ACC112 (cell line): ENCODE measurements at regions not wholly inside any gene's neighbourhood (a gene's known extent, or its start where the extent isn't known, plus 50 kb on each side); places are given as distances from the start of the nearest gene placed in this dataset.

Experiments used
- H2AFZ ChIP-seq: fragments of 200-600 bp; sonication (generic); one replicate; pipeline ENCODE4 v1.6.0; 2017; ENCODE audit warnings: antibody characterized with exemption, low read length; ENCODE audit not compliant: unreplicated experiment
- H3K27ac ChIP-seq: fragments of 200-600 bp; sonication (generic); 2 replicates; pipeline ENCODE4 v1.5.1; 2014; ENCODE audit warnings: low read depth, mild to moderate bottlenecking, antibody characterized with exemption, low read length, moderate library complexity
- H3K27me3 ChIP-seq: fragments of 200-600 bp; sonication (generic); 2 replicates; pipeline ENCODE4 v1.6.1; 2014; ENCODE audit warnings: mild to moderate bottlenecking, antibody characterized with exemption, low read length, moderate library complexity, mixed read lengths; ENCODE audit not compliant: insufficient read depth
- H3K36me3 ChIP-seq: fragments of 200-600 bp; sonication (generic); 2 replicates; pipeline ENCODE4 v1.6.1; 2016; ENCODE audit warnings: mild to moderate bottlenecking, antibody characterized with exemption, low read length, moderate library complexity, mixed read lengths; ENCODE audit not compliant: insufficient read depth
- H3K4me1 ChIP-seq: fragments of 200-600 bp; sonication (generic); one replicate; pipeline ENCODE4 v1.6.1; 2016; ENCODE audit warnings: low read length, mixed read lengths; ENCODE audit not compliant: insufficient read depth, unreplicated experiment, control insufficient read depth
- H3K4me3 ChIP-seq: fragments of 200-600 bp; sonication (generic); 2 replicates; pipeline ENCODE4 v1.5.1; 2014; ENCODE audit warnings: mild to moderate bottlenecking, low read depth, low read length
- H3K79me2 ChIP-seq: fragments of 200-600 bp; sonication (generic); one replicate; pipeline ENCODE4 v1.6.0; 2016; ENCODE audit warnings: low read length; ENCODE audit not compliant: control insufficient read depth, unreplicated experiment, insufficient read depth

- peaks cover 20% of the 10 kb centered on the region for H3K4me1 ChIP-seq
- H3K79me2 ChIP-seq, result no peaks in the 10 kb centered on the region
- no peak overlapping the region for H3K4me3 ChIP-seq
- no peaks in the 10 kb centered on the region for H3K36me3 ChIP-seq
- H2AFZ ChIP-seq, result no peak overlapping the region
- H3K27me3 ChIP-seq, result peaks cover 20% of the 10 kb centered on the region
- H3K27ac ChIP-seq, result no peak overlapping the region
These were observed 83.5 kb upstream of the THY1 start for GRCh38 chr11:119506436-119506835.

- H3K4me3 ChIP-seq, result no peak overlapping the region
- no peak overlapping the region for H2AFZ ChIP-seq
These were observed 82.9 kb upstream of the THY1 start for GRCh38 chr11:119505861-119506260.

GRCh38 chr11:119505071-119505470 is 82.1 kb upstream of the THY1 start:
- Histone ChIP-seq H3K36me3 (no peaks in the 10 kb centered on the region), H3K4me1 (peaks cover 12% of the 10 kb centered on the region), H2AFZ (no peak overlapping the region), H3K27me3 (peaks cover 31% of the 10 kb centered on the region), H3K4me3 (no peak overlapping the region), H3K27ac (no peak overlapping the region), H3K79me2 (no peaks in the 10 kb centered on the region)

More at GRCh38 chr11:119505861-119506260, 82.9 kb upstream of the THY1 start:
- Histone ChIP-seq H3K27me3 (peaks cover 24% of the 10 kb centered on the region), H3K4me1 (peaks cover 19% of the 10 kb centered on the region), H3K79me2 (no peaks in the 10 kb centered on the region), H3K36me3 (no peaks in the 10 kb centered on the region), H3K27ac (no peak overlapping the region)

GRCh38 chr11:119504371-119504770 is 81.4 kb upstream of the THY1 start:
- Histone ChIP-seq H2AFZ (no peak overlapping the region), H3K79me2 (no peaks in the 10 kb centered on the region), H3K4me1 (peaks cover 5% of the 10 kb centered on the region), H3K4me3 (no peak overlapping the region), H3K27ac (no peak overlapping the region), H3K27me3 (peaks cover 38% of the 10 kb centered on the region), H3K36me3 (no peaks in the 10 kb centered on the region)

GRCh38 chr11:119501777-119502405 is 78.9 kb upstream of the THY1 start:
- Histone ChIP-seq H3K27ac (no peak overlapping the region), H3K79me2 (no peaks in the 10 kb centered on the region), H2AFZ (no peak overlapping the region), H3K36me3 (no peaks in the 10 kb centered on the region), H3K4me1 (no peaks in the 10 kb centered on the region), H3K4me3 (no peak overlapping the region), H3K27me3 (peaks cover 62% of the 10 kb centered on the region)

- H2AFZ ChIP-seq, result no peak overlapping the region
- H3K79me2 ChIP-seq, result no peaks in the 10 kb centered on the region
- no peak overlapping the region for H3K4me3 ChIP-seq
- H3K36me3 ChIP-seq, result no peaks in the 10 kb centered on the region
- no peaks in the 10 kb centered on the region for H3K4me1 ChIP-seq
- no peak overlapping the region for H3K27ac ChIP-seq
- peaks cover 68% of the 10 kb centered on the region for H3K27me3 ChIP-seq
These were observed 74.7 kb upstream of the THY1 start for GRCh38 chr11:119497717-119498116.

GRCh38 chr11:119496997-119497396 is 74.0 kb upstream of the THY1 start:
- H3K27me3 ChIP-seq, result peaks cover 64% of the 10 kb centered on the region
- no peaks in the 10 kb centered on the region for H3K4me1 ChIP-seq
- H3K79me2 ChIP-seq, result no peaks in the 10 kb centered on the region
- no peak overlapping the region for H3K27ac ChIP-seq
- no peak overlapping the region for H3K4me3 ChIP-seq
- H2AFZ ChIP-seq, result no peak overlapping the region
- H3K36me3 ChIP-seq, result no peaks in the 10 kb centered on the region

GRCh38 chr11:119496469-119496868 is 73.5 kb upstream of the THY1 start:
- Histone ChIP-seq H2AFZ (no peak overlapping the region), H3K4me3 (no peak overlapping the region), H3K36me3 (no peaks in the 10 kb centered on the region), H3K79me2 (no peaks in the 10 kb centered on the region), H3K27ac (no peak overlapping the region), H3K4me1 (no peaks in the 10 kb centered on the region), H3K27me3 (peaks cover 64% of the 10 kb centered on the region)

- Histone ChIP-seq H3K4me1 (no peaks in the 10 kb centered on the region), H2AFZ (no peak overlapping the region), H3K27me3 (peaks cover 60% of the 10 kb centered on the region), H3K27ac (no peak overlapping the region), H3K79me2 (no peaks in the 10 kb centered on the region), H3K36me3 (no peaks in the 10 kb centered on the region), H3K4me3 (no peak overlapping the region)
These were observed 70.7 kb upstream of the THY1 start for GRCh38 chr11:119493712-119494111.

- no peak overlapping the region for H2AFZ ChIP-seq
- no peaks in the 10 kb centered on the region for H3K4me1 ChIP-seq
- H3K36me3 ChIP-seq, result no peaks in the 10 kb centered on the region
- H3K79me2 ChIP-seq, result no peaks in the 10 kb centered on the region
- H3K4me3 ChIP-seq, result no peak overlapping the region
- no peak overlapping the region for H3K27ac ChIP-seq
- H3K27me3 ChIP-seq, result peaks cover 60% of the 10 kb centered on the region
These were observed 69.0 kb upstream of the THY1 start for GRCh38 chr11:119491753-119492510.
